ENCODE measurements at regions not wholly inside any gene's neighbourhood (a gene's known extent, or its start where the extent isn't known, plus 50 kb on each side); places are given as distances from the start of the nearest gene placed in this dataset.
"Not testable (repeated sequence)": the region's sequence is repeated elsewhere in the genome, so short reads cannot be mapped to it uniquely, and the experiment has no call there.

- DNase-seq (ENCODE audit: low read depth in 2 of 2) = no peak
Observed at GRCh38 chr5:14054965-14055963, 87.9 kb upstream of the TRIO start.

GRCh38 chr5:14054111-14054854 is 88.9 kb upstream of the TRIO start:
- no peak for DNase-seq (ENCODE audit: low read depth in 2 of 2)

GRCh38 chr5:14050821-14051220 is 92.3 kb upstream of the TRIO start:
- no peak for DNase-seq (ENCODE audit: low read depth in 2 of 2)

GRCh38 chr5:14048434-14048833 is 94.7 kb upstream of the TRIO start:
- no peak for DNase-seq (ENCODE audit: low read depth in 2 of 2)

GRCh38 chr5:14041528-14042192 is 97.2 kb upstream of the DNAH5 start:
- no peak for DNase-seq (ENCODE audit: low read depth in 2 of 2)

- no peak for DNase-seq (ENCODE audit: low read depth in 2 of 2)
Observed at GRCh38 chr5:14040542-14040941, 96.1 kb upstream of the DNAH5 start.

- DNase-seq (ENCODE audit: low read depth in 2 of 2) = no peak
Observed at GRCh38 chr5:14039576-14039975, 95.1 kb upstream of the DNAH5 start.

GRCh38 chr5:14039063-14039462 is 94.6 kb upstream of the DNAH5 start:
- DNase-seq (ENCODE audit: low read depth in 2 of 2) = no peak

- no peak for DNase-seq (ENCODE audit: low read depth in 2 of 2)
Observed at GRCh38 chr5:14038341-14038959, 94.0 kb upstream of the DNAH5 start.

- DNase-seq (ENCODE audit: low read depth in 2 of 2) = no peak
Observed at GRCh38 chr5:14036947-14037346, 92.5 kb upstream of the DNAH5 start.

GRCh38 chr5:14036514-14036913 is 92.0 kb upstream of the DNAH5 start:
- DNase-seq (ENCODE audit: low read depth in 2 of 2) = no peak

GRCh38 chr5:14035859-14036503 is 91.5 kb upstream of the DNAH5 start:
- no peak for DNase-seq (ENCODE audit: low read depth in 2 of 2)

GRCh38 chr5:14034963-14035362 is 90.5 kb upstream of the DNAH5 start:
- DNase-seq (ENCODE audit: low read depth in 2 of 2) = no peak

- no peak for DNase-seq (ENCODE audit: low read depth in 2 of 2)
Observed at GRCh38 chr5:14032918-14033317, 88.4 kb upstream of the DNAH5 start.

GRCh38 chr5:14028938-14029584 is 84.6 kb upstream of the DNAH5 start:
- DNase-seq (ENCODE audit: low read depth in 2 of 2) = no peak

GRCh38 chr5:14028188-14028587 is 83.7 kb upstream of the DNAH5 start:
- no peak for DNase-seq (ENCODE audit: low read depth in 2 of 2)

- DNase-seq (ENCODE audit: low read depth in 2 of 2) = no peak
Observed at GRCh38 chr5:14025569-14026286, 81.2 kb upstream of the DNAH5 start.

GRCh38 chr5:14022971-14023370 is 78.5 kb upstream of the DNAH5 start:
- no peak for DNase-seq (ENCODE audit: low read depth in 2 of 2)

GRCh38 chr5:14020944-14021343 is 76.5 kb upstream of the DNAH5 start:
- not testable (repeated sequence) for DNase-seq (ENCODE audit: low read depth in 2 of 2)

GRCh38 chr5:14019768-14020290 is 75.3 kb upstream of the DNAH5 start:
- no peak for DNase-seq (ENCODE audit: low read depth in 2 of 2)
